AG10803 (cell line): ENCODE measurements at regions not wholly inside any gene's neighbourhood (a gene's known extent, or its start where the extent isn't known, plus 50 kb on each side); places are given as distances from the start of the nearest gene placed in this dataset.

Experiments
- DNase-seq: peaks from one replicate; pipeline ENCODE4 v3.0.0; 2010; ENCODE audit warnings: low read depth
- H3K4me3 ChIP-seq: 2 replicates; pipeline ENCODE4 v1.5.1; 2011; ENCODE audit warnings: mild to moderate bottlenecking, low read length, control low read depth
- TF ChIP-seq, protein P1 (sequence below): conservative IDR thresholded peaks from 2 replicates; pipeline ENCODE4 v1.5.1; 2011; ENCODE audit warnings: mild to moderate bottlenecking, low read length, control low read depth, inconsistent platforms

GRCh38 chr16:26643519-26643918, 423.2 kb upstream of the C16orf82 start:
- TF ChIP-seq, protein P1, sequence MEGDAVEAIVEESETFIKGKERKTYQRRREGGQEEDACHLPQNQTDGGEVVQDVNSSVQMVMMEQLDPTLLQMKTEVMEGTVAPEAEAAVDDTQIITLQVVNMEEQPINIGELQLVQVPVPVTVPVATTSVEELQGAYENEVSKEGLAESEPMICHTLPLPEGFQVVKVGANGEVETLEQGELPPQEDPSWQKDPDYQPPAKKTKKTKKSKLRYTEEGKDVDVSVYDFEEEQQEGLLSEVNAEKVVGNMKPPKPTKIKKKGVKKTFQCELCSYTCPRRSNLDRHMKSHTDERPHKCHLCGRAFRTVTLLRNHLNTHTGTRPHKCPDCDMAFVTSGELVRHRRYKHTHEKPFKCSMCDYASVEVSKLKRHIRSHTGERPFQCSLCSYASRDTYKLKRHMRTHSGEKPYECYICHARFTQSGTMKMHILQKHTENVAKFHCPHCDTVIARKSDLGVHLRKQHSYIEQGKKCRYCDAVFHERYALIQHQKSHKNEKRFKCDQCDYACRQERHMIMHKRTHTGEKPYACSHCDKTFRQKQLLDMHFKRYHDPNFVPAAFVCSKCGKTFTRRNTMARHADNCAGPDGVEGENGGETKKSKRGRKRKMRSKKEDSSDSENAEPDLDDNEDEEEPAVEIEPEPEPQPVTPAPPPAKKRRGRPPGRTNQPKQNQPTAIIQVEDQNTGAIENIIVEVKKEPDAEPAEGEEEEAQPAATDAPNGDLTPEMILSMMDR, result no peak
- no peak for DNase-seq
- no peak overlapping the region for H3K4me3 ChIP-seq

GRCh38 chr16:26644912-26645543, 421.7 kb upstream of the C16orf82 start:
- DNase-seq, result no peak
- TF ChIP-seq, protein P1, result no peak
- no peak overlapping the region for H3K4me3 ChIP-seq

DNA sequence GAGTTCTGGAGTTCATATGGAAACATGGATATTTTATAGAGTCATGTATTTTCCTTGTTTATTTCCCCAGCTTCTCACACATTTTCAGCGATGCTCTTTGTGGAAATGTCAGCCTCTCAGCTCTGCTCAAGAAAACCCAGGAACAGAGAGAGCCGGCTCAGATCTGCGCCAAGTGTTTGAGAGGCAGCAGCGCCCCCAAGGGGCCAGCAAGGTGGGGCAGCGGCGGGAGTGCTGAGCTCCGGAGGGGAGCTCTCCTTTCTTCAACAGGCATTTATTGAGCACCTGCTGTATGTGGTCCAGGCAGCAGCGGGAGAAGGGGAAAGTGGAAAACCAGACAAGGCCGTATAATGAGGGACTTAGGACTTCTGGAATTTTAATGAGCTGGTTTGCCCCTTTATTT, 421.1 kb upstream of the C16orf82 start:
- no peak for DNase-seq
- TF ChIP-seq, protein P1, result 0 out of 2 replicates have a peak, but pooled peaks have one; percentile 6
- H3K4me3 ChIP-seq, result no peak overlapping the region

GRCh38 chr16:26647870-26648269, 418.9 kb upstream of the C16orf82 start:
- no peak for DNase-seq
- H3K4me3 ChIP-seq, result no peak overlapping the region
- TF ChIP-seq, protein P1, result no peak

- no peak for DNase-seq
- TF ChIP-seq, protein P1, result no peak
- no peak overlapping the region for H3K4me3 ChIP-seq
Observed at GRCh38 chr16:26648851-26649250, 417.9 kb upstream of the C16orf82 start.

- no peak overlapping the region for H3K4me3 ChIP-seq
- TF ChIP-seq, protein P1, result no peak
- DNase-seq, result no peak
Observed at GRCh38 chr16:26649381-26650045, 417.2 kb upstream of the C16orf82 start.

- TF ChIP-seq, protein P1, result no peak
- DNase-seq, result no peak
- no peak overlapping the region for H3K4me3 ChIP-seq
Observed at GRCh38 chr16:26651464-26651863, 415.3 kb upstream of the C16orf82 start.
